ENCODE measurements at regions not wholly inside any gene's neighbourhood (a gene's known extent, or its start where the extent isn't known, plus 50 kb on each side); places are given as distances from the start of the nearest gene placed in this dataset.
A peak's percentile ranks its signal among the peaks of the same experiment; 100 is the strongest.

GRCh38 chr16:64392456-64392855, 729.4 kb downstream of the CDH11 start:
- Histone ChIP-seq H3K4me1 (no peaks in the 10 kb centered on the region), H3K9me3 (no peaks in the 10 kb centered on the region), H3K36me3 (no peaks in the 10 kb centered on the region), H3K4me3 (no peak overlapping the region), H3K27me3 (no peaks in the 10 kb centered on the region), H3K27ac (peak overlapping the region in 1 of 2 donors; percentile 45)
- TF ChIP-seq POLR2A (IDR thresholded peaks at IDR 0.05) (no peak), CTCF (IDR thresholded peaks at IDR 0.05) (no peak)
- no peak for DNase-seq
- intact Hi-C loops (cut with DNase I; ENCODE audit: low total_unique reads) = no loop called here

GRCh38 chr16:64391063-64391600, 730.7 kb downstream of the CDH11 start:
- H3K27ac ChIP-seq = peak overlapping the region; percentile 64 to 79
- no peaks in the 10 kb centered on the region for H3K36me3 ChIP-seq
- DNase-seq = no peak
- no peaks in the 10 kb centered on the region for H3K27me3 ChIP-seq
- TF ChIP-seq POLR2A (IDR thresholded peaks at IDR 0.05) (no peak), CTCF (IDR thresholded peaks at IDR 0.05) (no peak)
- H3K9me3 ChIP-seq = no peaks in the 10 kb centered on the region
- peak overlapping the region in 1 of 2 donors; percentile 18 for H3K4me3 ChIP-seq
- intact Hi-C loops (cut with DNase I; ENCODE audit: low total_unique reads) = no loop called here
- no peaks in the 10 kb centered on the region for H3K4me1 ChIP-seq

GRCh38 chr16:64390102-64390501, 731.8 kb downstream of the CDH11 start:
- intact Hi-C loops (cut with DNase I; ENCODE audit: low total_unique reads) = no loop called here
- no peak for DNase-seq
- H3K9me3 ChIP-seq = no peaks in the 10 kb centered on the region
- peak overlapping the region in 1 of 2 donors; percentile 64 for H3K27ac ChIP-seq
- H3K4me3 ChIP-seq = no peak overlapping the region
- H3K27me3 ChIP-seq = no peaks in the 10 kb centered on the region
- H3K36me3 ChIP-seq = no peaks in the 10 kb centered on the region
- TF ChIP-seq POLR2A (IDR thresholded peaks at IDR 0.05) (no peak), CTCF (IDR thresholded peaks at IDR 0.05) (no peak)
- no peaks in the 10 kb centered on the region for H3K4me1 ChIP-seq

- no peak for DNase-seq
- Histone ChIP-seq H3K27ac (no peak overlapping the region), H3K4me1 (no peaks in the 10 kb centered on the region), H3K4me3 (no peak overlapping the region), H3K27me3 (no peaks in the 10 kb centered on the region), H3K9me3 (no peaks in the 10 kb centered on the region), H3K36me3 (no peaks in the 10 kb centered on the region)
- TF ChIP-seq POLR2A (IDR thresholded peaks at IDR 0.05) (no peak), CTCF (IDR thresholded peaks at IDR 0.05) (no peak)
- intact Hi-C loops (cut with DNase I; ENCODE audit: low total_unique reads) = no loop called here
Observed at GRCh38 chr16:64384636-64385035, 737.2 kb downstream of the CDH11 start.

- intact Hi-C loops (cut with DNase I; ENCODE audit: low total_unique reads) = no loop called here
- no peaks in the 10 kb centered on the region for H3K36me3 ChIP-seq
- no peak for DNase-seq
- no peaks in the 10 kb centered on the region for H3K9me3 ChIP-seq
- H3K27me3 ChIP-seq = no peaks in the 10 kb centered on the region
- H3K4me1 ChIP-seq = no peaks in the 10 kb centered on the region
- no peak overlapping the region for H3K27ac ChIP-seq
- H3K4me3 ChIP-seq = no peak overlapping the region
- no peak for TF ChIP-seq CTCF (IDR thresholded peaks at IDR 0.05)
- no peak for TF ChIP-seq POLR2A (IDR thresholded peaks at IDR 0.05)
Observed at GRCh38 chr16:64381979-64382378, 739.9 kb downstream of the CDH11 start.

Measured in uterus (tissue), 3 donors.